ENCODE measurements at regions not wholly inside any gene's neighbourhood (a gene's known extent, or its start where the extent isn't known, plus 50 kb on each side); places are given as distances from the start of the nearest gene placed in this dataset.

DNA sequence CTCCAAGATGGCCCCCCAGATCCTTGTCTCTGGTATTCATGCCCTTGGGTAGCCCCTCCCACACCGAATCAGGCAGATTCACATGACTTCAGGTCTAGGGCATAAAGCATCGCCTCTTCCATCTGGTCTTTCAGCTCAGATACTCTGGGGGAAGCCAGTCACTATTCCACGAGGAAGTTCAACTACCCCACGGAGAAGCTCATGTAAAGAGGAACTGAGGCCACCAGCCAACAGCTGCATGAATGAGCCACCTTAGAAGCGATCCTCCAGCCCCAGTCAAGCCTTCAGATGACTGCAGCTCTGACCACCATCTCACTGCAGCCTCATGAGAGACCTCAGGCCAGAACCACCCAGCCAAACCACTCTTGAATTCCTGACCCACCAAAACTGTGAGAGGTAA is 54.1 kb downstream of the SOCS3 start:
- no peaks in the 10 kb centered on the region for H3K27me3 Mint-ChIP-seq (ENCODE audit: unreplicated experiment)
- CTCF ChIA-PET, result interaction anchor here (0.6 kb wide), 1 partner anchor 923 kb away, joined by 3 read pairs; no protein-coding TSS in a partner anchor
- H3K4me3 Mint-ChIP-seq (ENCODE audit: low read depth, unreplicated experiment), result no peak overlapping the region
- H3K4me1 Mint-ChIP-seq (ENCODE audit: low read depth, unreplicated experiment), result no peaks in the 10 kb centered on the region
- intact Hi-C loops (cut with micrococcal nuclease; ENCODE audit: unreplicated experiment), result no loop called here
- no peak for DNase-seq
- no peaks in the 10 kb centered on the region for H3K9me3 Mint-ChIP-seq (ENCODE audit: low read depth, unreplicated experiment)
- no TSS peak for BruUV-seq (replicated peaks)
- TF ChIP-seq, protein P1, sequence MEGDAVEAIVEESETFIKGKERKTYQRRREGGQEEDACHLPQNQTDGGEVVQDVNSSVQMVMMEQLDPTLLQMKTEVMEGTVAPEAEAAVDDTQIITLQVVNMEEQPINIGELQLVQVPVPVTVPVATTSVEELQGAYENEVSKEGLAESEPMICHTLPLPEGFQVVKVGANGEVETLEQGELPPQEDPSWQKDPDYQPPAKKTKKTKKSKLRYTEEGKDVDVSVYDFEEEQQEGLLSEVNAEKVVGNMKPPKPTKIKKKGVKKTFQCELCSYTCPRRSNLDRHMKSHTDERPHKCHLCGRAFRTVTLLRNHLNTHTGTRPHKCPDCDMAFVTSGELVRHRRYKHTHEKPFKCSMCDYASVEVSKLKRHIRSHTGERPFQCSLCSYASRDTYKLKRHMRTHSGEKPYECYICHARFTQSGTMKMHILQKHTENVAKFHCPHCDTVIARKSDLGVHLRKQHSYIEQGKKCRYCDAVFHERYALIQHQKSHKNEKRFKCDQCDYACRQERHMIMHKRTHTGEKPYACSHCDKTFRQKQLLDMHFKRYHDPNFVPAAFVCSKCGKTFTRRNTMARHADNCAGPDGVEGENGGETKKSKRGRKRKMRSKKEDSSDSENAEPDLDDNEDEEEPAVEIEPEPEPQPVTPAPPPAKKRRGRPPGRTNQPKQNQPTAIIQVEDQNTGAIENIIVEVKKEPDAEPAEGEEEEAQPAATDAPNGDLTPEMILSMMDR (IDR thresholded peaks at IDR 0.05; ENCODE audit: unreplicated experiment), result no peak
- no peak overlapping the region for H3K27ac Mint-ChIP-seq (ENCODE audit: unreplicated experiment)
- H3K36me3 Mint-ChIP-seq (ENCODE audit: insufficient read depth, unreplicated experiment), result no peaks in the 10 kb centered on the region

DNA sequence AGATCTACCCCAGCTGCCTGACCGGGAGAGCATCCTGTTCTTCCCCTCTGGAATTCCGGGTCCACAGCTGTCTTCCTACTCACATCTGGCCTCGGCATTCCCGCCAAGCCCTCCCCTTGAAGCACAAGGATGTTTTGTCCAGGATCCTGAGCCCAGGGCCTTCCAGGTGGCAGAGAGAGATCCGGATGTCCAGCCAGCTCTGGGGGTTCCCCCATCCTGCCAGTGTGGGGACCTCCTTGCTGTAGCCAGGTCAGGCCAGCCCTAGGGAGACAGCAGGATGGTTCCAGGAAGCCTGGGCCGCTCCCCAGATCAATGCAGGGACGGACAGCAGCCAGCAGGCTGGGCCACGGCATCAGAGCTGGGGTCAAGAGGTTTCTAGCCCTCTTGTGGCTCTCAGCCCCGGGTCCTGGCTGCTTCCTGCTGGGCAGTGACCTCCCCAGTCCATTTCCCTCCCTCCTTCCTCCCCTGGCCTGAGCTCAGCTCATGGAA is 55.3 kb downstream of the SOCS3 start:
- DNase-seq, result no peak
- BruUV-seq (replicated peaks), result no TSS peak
- Mint-ChIP-seq H3K27me3 (ENCODE audit: unreplicated experiment) (no peaks in the 10 kb centered on the region), H3K36me3 (ENCODE audit: insufficient read depth, unreplicated experiment) (no peaks in the 10 kb centered on the region), H3K4me1 (ENCODE audit: low read depth, unreplicated experiment) (no peaks in the 10 kb centered on the region), H3K27ac (ENCODE audit: unreplicated experiment) (no peak overlapping the region), H3K4me3 (ENCODE audit: low read depth, unreplicated experiment) (no peak overlapping the region), H3K9me3 (ENCODE audit: low read depth, unreplicated experiment) (no peaks in the 10 kb centered on the region)
- TF ChIP-seq, protein P1 (IDR thresholded peaks at IDR 0.05; ENCODE audit: unreplicated experiment), result no peak
- intact Hi-C loops (cut with micrococcal nuclease; ENCODE audit: unreplicated experiment), result no loop called here
- CTCF ChIA-PET, result interaction anchor here (1.1 kb wide), 1 partner anchor 56 kb away, joined by 3 read pairs; the partner anchor contains the start of gene SOCS3

GRCh38 chr17:78302478-78302877 is 57.4 kb downstream of the SOCS3 start:
- BruUV-seq (replicated peaks), result no TSS peak
- TF ChIP-seq, protein P1 (IDR thresholded peaks at IDR 0.05; ENCODE audit: unreplicated experiment), result no peak
- CTCF ChIA-PET, result no interaction called here
- no peaks in the 10 kb centered on the region for H3K4me1 Mint-ChIP-seq (ENCODE audit: low read depth, unreplicated experiment)
- no peaks in the 10 kb centered on the region for H3K9me3 Mint-ChIP-seq (ENCODE audit: low read depth, unreplicated experiment)
- H3K27me3 Mint-ChIP-seq (ENCODE audit: unreplicated experiment), result no peaks in the 10 kb centered on the region
- H3K36me3 Mint-ChIP-seq (ENCODE audit: insufficient read depth, unreplicated experiment), result no peaks in the 10 kb centered on the region
- intact Hi-C loops (cut with micrococcal nuclease; ENCODE audit: unreplicated experiment), result no loop called here
- H3K27ac Mint-ChIP-seq (ENCODE audit: unreplicated experiment), result no peak overlapping the region
- DNase-seq, result no peak
- H3K4me3 Mint-ChIP-seq (ENCODE audit: low read depth, unreplicated experiment), result no peak overlapping the region

DNA sequence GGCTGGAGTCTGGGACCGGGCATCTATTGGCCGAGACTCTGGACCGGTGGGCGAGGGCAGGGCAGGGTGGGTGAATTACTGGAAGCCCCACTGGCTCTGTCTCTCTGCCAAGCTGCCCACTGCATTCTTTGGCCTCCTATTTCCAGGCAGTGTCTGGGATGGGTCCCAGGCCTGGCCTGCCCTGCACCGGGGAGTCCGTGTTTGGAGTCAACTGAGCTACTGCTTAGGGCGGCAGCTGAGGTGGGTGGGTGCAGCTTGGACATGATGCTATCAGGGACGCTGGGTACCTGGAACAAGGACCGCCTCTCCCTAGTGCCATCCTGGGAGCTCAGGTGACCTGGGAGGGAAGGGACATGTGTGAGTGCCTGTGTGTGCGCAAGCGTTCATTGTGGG is 58.1 kb downstream of the SOCS3 start:
- H3K9me3 Mint-ChIP-seq (ENCODE audit: low read depth, unreplicated experiment), result no peaks in the 10 kb centered on the region
- CTCF ChIA-PET, result no interaction called here
- no peaks in the 10 kb centered on the region for H3K27me3 Mint-ChIP-seq (ENCODE audit: unreplicated experiment)
- no peaks in the 10 kb centered on the region for H3K4me1 Mint-ChIP-seq (ENCODE audit: low read depth, unreplicated experiment)
- H3K4me3 Mint-ChIP-seq (ENCODE audit: low read depth, unreplicated experiment), result no peak overlapping the region
- BruUV-seq (replicated peaks), result no TSS peak
- H3K27ac Mint-ChIP-seq (ENCODE audit: unreplicated experiment), result no peak overlapping the region
- intact Hi-C loops (cut with micrococcal nuclease; ENCODE audit: unreplicated experiment), result no loop called here
- DNase-seq, result no peak
- no peaks in the 10 kb centered on the region for H3K36me3 Mint-ChIP-seq (ENCODE audit: insufficient read depth, unreplicated experiment)
- TF ChIP-seq, protein P1 (IDR thresholded peaks at IDR 0.05; ENCODE audit: unreplicated experiment), result no peak
